Type B pancreatic cell (in vitro differentiated cells): ENCODE measurements at regions not wholly inside any gene's neighbourhood (a gene's known extent, or its start where the extent isn't known, plus 50 kb on each side); places are given as distances from the start of the nearest gene placed in this dataset.
A peak's percentile ranks its signal among the peaks of the same experiment; 100 is the strongest.

ENCODE experiments used
- DNase-seq: peaks from one replicate; pipeline ENCODE4 v3.0.0; 2021; ENCODE audit warnings: mixed read lengths; ENCODE audit not compliant: unreplicated experiment; ENCODE audit errors: extremely low spot score
- H3K27ac Mint-ChIP-seq: 2 replicates; pipeline ENCODE4 v1.8.0; 2021; ENCODE audit warnings: mild to moderate bottlenecking, mixed read lengths
- H3K27me3 Mint-ChIP-seq: 2 replicates; pipeline ENCODE4 v1.8.0; 2021; ENCODE audit warnings: mixed read lengths
- H3K36me3 Mint-ChIP-seq: 2 replicates; pipeline ENCODE4 v1.8.0; 2021; ENCODE audit warnings: mixed read lengths
- H3K4me1 Mint-ChIP-seq: one replicate; pipeline ENCODE4 v1.8.0; 2021; ENCODE audit warnings: mixed read lengths; ENCODE audit not compliant: unreplicated experiment
- H3K4me3 Mint-ChIP-seq: 2 replicates; pipeline ENCODE4 v1.8.0; 2021; ENCODE audit warnings: mild to moderate bottlenecking, mixed read lengths
- H3K9me3 Mint-ChIP-seq: 2 replicates; pipeline ENCODE4 v1.8.0; 2021; ENCODE audit warnings: mixed read lengths
- CTCF ChIP-seq: fragments of 200-600 bp; sonication (generic); conservative IDR thresholded peaks from 2 replicates; pipeline ENCODE4 v1.5.0; 2021; ENCODE audit warnings: antibody characterized with exemption, mild to moderate bottlenecking

GRCh38 chr12:93144109-93144508 lies 215.0 kb upstream of the EEA1 start:
- TF ChIP-seq CTCF: no peak
- H3K27ac Mint-ChIP-seq: peak overlapping the region; percentile 4

GRCh38 chr12:93145086-93145485 lies 216.0 kb upstream of the EEA1 start:
- Mint-ChIP-seq H3K9me3 (peaks cover 17% of the 10 kb centered on the region), H3K36me3 (no peaks in the 10 kb centered on the region), H3K4me3 (peak overlapping the region; percentile 71), H3K27me3 (no peaks in the 10 kb centered on the region), H3K27ac (peak overlapping the region; percentile 85), H3K4me1 (peaks cover 32% of the 10 kb centered on the region)
- TF ChIP-seq CTCF: no peak
- no peak for DNase-seq

More at GRCh38 chr12:93144109-93144508, 215.0 kb upstream of the EEA1 start:
- Mint-ChIP-seq H3K9me3 (peaks cover 14% of the 10 kb centered on the region), H3K4me3 (peak overlapping the region; percentile 32), H3K27me3 (no peaks in the 10 kb centered on the region), H3K36me3 (no peaks in the 10 kb centered on the region), H3K4me1 (peaks cover 38% of the 10 kb centered on the region)
- DNase-seq: no peak

- Mint-ChIP-seq H3K4me3 (no peak overlapping the region), H3K27ac (no peak overlapping the region), H3K36me3 (no peaks in the 10 kb centered on the region), H3K4me1 (peaks cover 31% of the 10 kb centered on the region), H3K9me3 (peaks cover 13% of the 10 kb centered on the region), H3K27me3 (no peaks in the 10 kb centered on the region)
- TF ChIP-seq CTCF: no peak
- no peak for DNase-seq
These were observed 217.3 kb upstream of the EEA1 start for GRCh38 chr12:93146263-93146939.

GRCh38 chr12:93146970-93147369 lies 217.9 kb upstream of the EEA1 start:
- H3K9me3 Mint-ChIP-seq: peaks cover 12% of the 10 kb centered on the region
- H3K27ac Mint-ChIP-seq: no peak overlapping the region
- no peak for TF ChIP-seq CTCF
- no peak overlapping the region for H3K4me3 Mint-ChIP-seq
- H3K27me3 Mint-ChIP-seq: no peaks in the 10 kb centered on the region
- H3K4me1 Mint-ChIP-seq: peaks cover 31% of the 10 kb centered on the region
- H3K36me3 Mint-ChIP-seq: no peaks in the 10 kb centered on the region
- no peak for DNase-seq

GRCh38 chr12:93148412-93148811 lies 219.3 kb upstream of the EEA1 start:
- H3K36me3 Mint-ChIP-seq: no peaks in the 10 kb centered on the region
- TF ChIP-seq CTCF: no peak
- H3K4me1 Mint-ChIP-seq: peaks cover 31% of the 10 kb centered on the region
- no peaks in the 10 kb centered on the region for H3K27me3 Mint-ChIP-seq
- peaks cover 8% of the 10 kb centered on the region for H3K9me3 Mint-ChIP-seq
- H3K4me3 Mint-ChIP-seq: no peak overlapping the region
- DNase-seq: no peak
- peak overlapping the region; percentile 60 for H3K27ac Mint-ChIP-seq

GRCh38 chr12:93149229-93149628 lies 220.1 kb upstream of the EEA1 start:
- TF ChIP-seq CTCF: no peak
- DNase-seq: no peak
- no peaks in the 10 kb centered on the region for H3K36me3 Mint-ChIP-seq

More at GRCh38 chr12:93149229-93149628, 220.1 kb upstream of the EEA1 start:
- H3K4me1 Mint-ChIP-seq: peaks cover 30% of the 10 kb centered on the region
- peak overlapping the region; percentile 60 for H3K27ac Mint-ChIP-seq
- H3K9me3 Mint-ChIP-seq: peaks cover 8% of the 10 kb centered on the region
- peak overlapping the region; percentile 44 for H3K4me3 Mint-ChIP-seq
- H3K27me3 Mint-ChIP-seq: no peaks in the 10 kb centered on the region
